H1 (cell line): ENCODE measurements at regions not wholly inside any gene's neighbourhood (a gene's known extent, or its start where the extent isn't known, plus 50 kb on each side); places are given as distances from the start of the nearest gene placed in this dataset.
"Not testable (repeated sequence)": the region's sequence is repeated elsewhere in the genome, so short reads cannot be mapped to it uniquely, and the experiment has no call there.

Experiments
- ATF3 ChIP-seq: IDR thresholded peaks from 2 replicates; pipeline ENCODE4 v1.6.1; 2011; ENCODE audit warnings: low read depth, mild to moderate bottlenecking, low read length; ENCODE audit not compliant: insufficient read depth
- CEBPB ChIP-seq: IDR thresholded peaks from 2 replicates; pipeline ENCODE4 v1.6.1; 2012; ENCODE audit warnings: low read depth, low read length
- CTCF ChIP-seq, 3 experiments: IDR thresholded peaks; 1 replicate in 2 of 3; 2 replicates in 1 of 3; pipeline versions ENCODE4 v1.5.1 to v1.6.1; 2011; ENCODE audit warnings: low read length in 3 of 3, mild to moderate bottlenecking in 3 of 3, inconsistent platforms in 2 of 3, low read depth in 1 of 3, moderate library complexity in 1 of 3; ENCODE audit not compliant: insufficient read depth in 1 of 3; ENCODE audit errors: control extremely low read depth in 1 of 3
- EZH2 ChIP-seq: fragments of 200-600 bp; sonication (generic); IDR thresholded peaks from 2 replicates; pipeline ENCODE4 v1.7.1; 2012; ENCODE audit warnings: low read depth, mild to moderate bottlenecking, moderate library complexity, low read length, inconsistent platforms; ENCODE audit not compliant: severe bottlenecking
- GABPA ChIP-seq: IDR thresholded peaks from 2 replicates; pipeline ENCODE4 v1.6.1; 2011; ENCODE audit warnings: mild to moderate bottlenecking, low read length, moderate library complexity, borderline replicate concordance; ENCODE audit not compliant: insufficient read depth
- KDM5A ChIP-seq: fragments of 200-600 bp; IDR thresholded peaks from 2 replicates; pipeline ENCODE4 v1.7.1; 2012; ENCODE audit warnings: mild to moderate bottlenecking, low read length, inconsistent platforms, mixed read lengths
- MAX ChIP-seq: IDR thresholded peaks from 2 replicates; pipeline ENCODE4 v1.6.1; 2012; ENCODE audit warnings: inconsistent platforms
- POLR2A ChIP-seq, 2 experiments: IDR thresholded peaks; 1 replicate in 1 of 2; 2 replicates in 1 of 2; pipeline ENCODE4 v1.6.1; 2011; ENCODE audit warnings: low read depth in 2 of 2, low read length in 2 of 2, mild to moderate bottlenecking in 2 of 2; ENCODE audit errors: control extremely low read depth in 1 of 2
- POLR2AphosphoS5 ChIP-seq: IDR thresholded peaks from 2 replicates; pipeline ENCODE4 v1.6.1; 2011; ENCODE audit warnings: low read depth, low read length
- RFX5 ChIP-seq: IDR thresholded peaks from 2 replicates; pipeline ENCODE4 v1.6.1; 2011; ENCODE audit warnings: low read depth, low read length, improper control_type of control experiment, borderline replicate concordance
- SP1 ChIP-seq: IDR thresholded peaks from 2 replicates; pipeline ENCODE4 v1.6.1; 2011; ENCODE audit warnings: low read depth, low read length
- TF ChIP-seq, protein P1 (sequence below): IDR thresholded peaks from 2 replicates; pipeline ENCODE4 v1.6.1; 2011; ENCODE audit warnings: low read length, improper control_type of control experiment

DNA sequence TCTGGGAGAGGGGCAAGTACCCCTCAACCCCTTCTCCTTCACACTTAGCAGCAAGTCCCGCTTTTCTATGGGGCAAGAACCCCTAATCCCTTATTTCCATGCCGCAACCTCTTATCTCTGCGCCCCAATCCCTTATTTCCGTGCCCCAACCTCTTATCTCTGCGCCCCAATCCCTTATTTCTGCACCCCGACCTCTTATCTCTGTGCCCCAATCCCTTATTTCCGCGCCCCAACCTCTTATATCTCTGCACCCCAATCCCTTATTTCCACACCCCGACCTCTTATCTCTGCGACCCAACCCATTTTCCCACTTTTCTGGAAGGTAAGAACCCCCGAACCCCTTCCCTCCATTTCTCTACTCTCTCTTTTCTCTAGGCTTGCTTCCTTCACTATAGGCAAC, 95.6 kb upstream of the RAB4A start:
- not testable (repeated sequence) for TF ChIP-seq CTCF (IDR thresholded peaks at IDR 0.05; ENCODE audit: control extremely low read depth in 1 of 3, insufficient read depth in 1 of 3, low read depth in 1 of 3, low read length in 3 of 3); POLR2A (IDR thresholded peaks at IDR 0.05; ENCODE audit: control extremely low read depth in 1 of 2, low read depth in 2 of 2, low read length in 2 of 2); EZH2; GABPA; SP1; POLR2AphosphoS5; CEBPB; ATF3; MAX; RFX5; KDM5A
- TF ChIP-seq, protein P1, sequence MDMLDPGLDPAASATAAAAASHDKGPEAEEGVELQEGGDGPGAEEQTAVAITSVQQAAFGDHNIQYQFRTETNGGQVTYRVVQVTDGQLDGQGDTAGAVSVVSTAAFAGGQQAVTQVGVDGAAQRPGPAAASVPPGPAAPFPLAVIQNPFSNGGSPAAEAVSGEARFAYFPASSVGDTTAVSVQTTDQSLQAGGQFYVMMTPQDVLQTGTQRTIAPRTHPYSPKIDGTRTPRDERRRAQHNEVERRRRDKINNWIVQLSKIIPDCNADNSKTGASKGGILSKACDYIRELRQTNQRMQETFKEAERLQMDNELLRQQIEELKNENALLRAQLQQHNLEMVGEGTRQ = not testable (repeated sequence)
